Thyroid gland (tissue), 4 donors: ENCODE measurements at regions not wholly inside any gene's neighbourhood (a gene's known extent, or its start where the extent isn't known, plus 50 kb on each side); places are given as distances from the start of the nearest gene placed in this dataset.

Experiments
- DNase-seq, 2 donors: peaks; one replicate each; pipeline ENCODE4 v3.0.0-alpha.2; 2019
- H3K27ac ChIP-seq, 3 donors: fragments of 200-600 bp; sonication (generic); 1 replicate in 2 of 3; 2 replicates in 1 of 3; pipeline ENCODE4 v1.5.1; 2016 to 2019; ENCODE audit warnings: mild to moderate bottlenecking in 1 of 3, moderate library complexity in 1 of 3
- H3K27me3 ChIP-seq: fragments of 200-600 bp; sonication (generic); one replicate; pipeline ENCODE4 v1.5.1; 2019
- H3K36me3 ChIP-seq, 2 donors: fragments of 200-600 bp; sonication (generic); one replicate each; pipeline ENCODE4 v1.5.1; 2016 to 2019
- H3K4me1 ChIP-seq, 2 donors: fragments of 200-600 bp; sonication (generic); one replicate each; pipeline ENCODE4 v1.5.1; 2017 to 2019
- H3K4me3 ChIP-seq, 3 donors: fragments of 200-600 bp; sonication (generic); replicated peaks in 1 of 3; 1 replicate in 2 of 3; 2 replicates in 1 of 3; pipeline ENCODE4 v1.5.1; 2016; ENCODE audit warnings: mild to moderate bottlenecking in 1 of 3
- H3K9me3 ChIP-seq: fragments of 200-600 bp; sonication (generic); one replicate; pipeline ENCODE4 v1.5.1; 2017
- CTCF ChIP-seq, 6 experiments: fragments of 200-600 bp in 3 of 6; fragments of 450-650 bp in 3 of 6; sonication (generic) in 3 of 6; IDR thresholded peaks; one replicate each; pipeline ENCODE4 v1.5.1; 2016 to 2019; ENCODE audit warnings: antibody characterized with exemption in 6 of 6, mild to moderate bottlenecking in 2 of 6, inconsistent platforms in 1 of 6, moderate library complexity in 1 of 6
- POLR2A ChIP-seq, 2 donors: fragments of 450-650 bp; IDR thresholded peaks; one replicate each; pipeline ENCODE4 v1.6.1; 2017; ENCODE audit warnings: antibody characterized with exemption in 2 of 2, mild to moderate bottlenecking in 2 of 2, moderate library complexity in 1 of 2
- WGBS, 2 donors: methylation state at CpG; one replicate each; pipeline ENCODE4 v1.1.5; 2017; 5-methylcytosine and 5-hydroxymethylcytosine counted together
- intact Hi-C: fragments of 100-400 bp; cut with DNase I; formaldehyde crosslinking; loops from one replicate; pipeline ENCODE4 v1.15.1; 2023

GRCh38 chr20:39318911-39319310 is 356.8 kb downstream of the DHX35 start:
- Histone ChIP-seq H3K27ac (no peak overlapping the region), H3K27me3 (no peaks in the 10 kb centered on the region), H3K4me3 (no peak overlapping the region), H3K36me3 (no peaks in the 10 kb centered on the region), H3K9me3 (no peaks in the 10 kb centered on the region), H3K4me1 (no peaks in the 10 kb centered on the region)
- no peak for DNase-seq
- TF ChIP-seq POLR2A (IDR thresholded peaks at IDR 0.05) (no peak), CTCF (IDR thresholded peaks at IDR 0.05) (no peak)
- 27 to 36% methylated on average over 2 of the region's 2 CpGs for WGBS, 2 donors
- intact Hi-C loops = no loop called here

- H3K36me3 ChIP-seq = no peaks in the 10 kb centered on the region
- TF ChIP-seq CTCF (IDR thresholded peaks at IDR 0.05) = no peak
- TF ChIP-seq POLR2A (IDR thresholded peaks at IDR 0.05) = no peak
- H3K4me1 ChIP-seq = no peaks in the 10 kb centered on the region
- H3K4me3 ChIP-seq = no peak overlapping the region
- intact Hi-C loops = no loop called here
- no peak overlapping the region for H3K27ac ChIP-seq
- no peak for DNase-seq
- H3K27me3 ChIP-seq = no peaks in the 10 kb centered on the region
- H3K9me3 ChIP-seq = no peaks in the 10 kb centered on the region
Measured at GRCh38 chr20:39312676-39313075, 350.5 kb downstream of the DHX35 start.

- no peaks in the 10 kb centered on the region for H3K36me3 ChIP-seq
- no peak overlapping the region for H3K27ac ChIP-seq
- no peaks in the 10 kb centered on the region for H3K4me1 ChIP-seq
- no peaks in the 10 kb centered on the region for H3K27me3 ChIP-seq
- no peaks in the 10 kb centered on the region for H3K9me3 ChIP-seq
- TF ChIP-seq CTCF (IDR thresholded peaks at IDR 0.05) (no peak), POLR2A (IDR thresholded peaks at IDR 0.05) (no peak)
- intact Hi-C loops = no loop called here
- WGBS, 2 donors = 79 to 92% methylated on average over 1 of the region's 1 CpG
- no peak for DNase-seq
- H3K4me3 ChIP-seq = no peak overlapping the region
Measured at GRCh38 chr20:39311851-39312506, 349.8 kb downstream of the DHX35 start.

GRCh38 chr20:39310363-39310995 is 348.3 kb downstream of the DHX35 start:
- Histone ChIP-seq H3K4me3 (no peak overlapping the region), H3K27ac (no peak overlapping the region), H3K27me3 (no peaks in the 10 kb centered on the region), H3K36me3 (no peaks in the 10 kb centered on the region), H3K4me1 (no peaks in the 10 kb centered on the region), H3K9me3 (no peaks in the 10 kb centered on the region)
- intact Hi-C loops = no loop called here
- TF ChIP-seq CTCF (IDR thresholded peaks at IDR 0.05) (no peak), POLR2A (IDR thresholded peaks at IDR 0.05) (no peak)
- no peak for DNase-seq
- 68% methylated on average over 7 to 8 of the region's 9 CpGs for WGBS, 2 donors

GRCh38 chr20:39309458-39309857 is 347.3 kb downstream of the DHX35 start:
- Histone ChIP-seq H3K4me1 (no peaks in the 10 kb centered on the region), H3K27me3 (no peaks in the 10 kb centered on the region), H3K27ac (no peak overlapping the region), H3K9me3 (no peaks in the 10 kb centered on the region), H3K36me3 (no peaks in the 10 kb centered on the region), H3K4me3 (no peak overlapping the region)
- intact Hi-C loops = no loop called here
- DNase-seq = no peak
- TF ChIP-seq POLR2A (IDR thresholded peaks at IDR 0.05) (no peak), CTCF (IDR thresholded peaks at IDR 0.05) (no peak)
